H1 (cell line): ENCODE measurements at regions not wholly inside any gene's neighbourhood (a gene's known extent, or its start where the extent isn't known, plus 50 kb on each side); places are given as distances from the start of the nearest gene placed in this dataset.

Source experiments
- CTCF ChIA-PET: fragments of 300-600 bp; sonication (Branson Sonifier 250); formaldehyde crosslinking; loops from one replicate; lab custom pipeline; 2021; ENCODE audit not compliant: partially characterized antibody; lab: Charles Lee
- POLR2A ChIA-PET: fragments of 300-600 bp; sonication (Branson Sonifier 250); formaldehyde crosslinking; loops from one replicate; lab custom pipeline; 2021; ENCODE audit warnings: inconsistent platforms; ENCODE audit not compliant: partially characterized antibody; lab: Charles Lee
- DNase-seq, 2 experiments: peaks; one replicate each; pipeline versions ENCODE4 v3.0.0 to v3.0.0-alpha.2; 2010 to 2022; ENCODE audit warnings: low spot score in 2 of 2, low read depth in 1 of 2, mixed read lengths in 1 of 2
- FAIRE-seq: peaks from 2 replicates; lab custom pipeline; 2011; peaks lifted over from hg19 to GRCh38; lab: Jason Lieb, UNC
- H2AFZ ChIP-seq: 2 replicates; pipeline ENCODE4 v1.8.1; 2012; ENCODE audit warnings: low read length, inconsistent platforms
- H2AK5ac ChIP-seq: 2 replicates; pipeline ENCODE4 v1.6.1; 2013; ENCODE audit warnings: low read depth, low read length
- H2BK120ac ChIP-seq: replicated peaks from 2 replicates; pipeline ENCODE3; 2013; ENCODE audit warnings: low read depth, low read length, inconsistent platforms
- H2BK12ac ChIP-seq: 2 replicates; pipeline ENCODE4 v1.6.1; 2013; ENCODE audit warnings: low read depth, low read length
- H2BK15ac ChIP-seq: 2 replicates; pipeline ENCODE4 v1.6.1; 2013; ENCODE audit warnings: low read length
- H2BK20ac ChIP-seq: 2 replicates; pipeline ENCODE4 v1.6.1; 2013; ENCODE audit warnings: low read length
- H2BK5ac ChIP-seq: 2 replicates; pipeline ENCODE4 v1.6.1; 2013; ENCODE audit warnings: low read depth, low read length
- H3K14ac ChIP-seq: 2 replicates; pipeline ENCODE4 v1.6.1; 2013; ENCODE audit warnings: inconsistent platforms; ENCODE audit not compliant: insufficient read length
- H3K18ac ChIP-seq: 2 replicates; pipeline ENCODE4 v1.6.1; 2013; ENCODE audit warnings: low read length; ENCODE audit errors: extremely low read depth
- H3K23ac ChIP-seq: 2 replicates; pipeline ENCODE4 v1.6.1; 2013; ENCODE audit warnings: inconsistent platforms; ENCODE audit not compliant: insufficient read length
- H3K23me2 ChIP-seq: 2 replicates; pipeline ENCODE4 v1.6.1; 2013; ENCODE audit warnings: low read depth, low read length
- H3K27ac ChIP-seq: 2 replicates; pipeline ENCODE4 v1.6.1; 2011; ENCODE audit warnings: low read depth, low read length, inconsistent platforms
- H3K27me3 ChIP-seq, 4 experiments: replicated peaks in 1 of 4; 1 replicate in 1 of 4; 2 replicates in 3 of 4; pipeline versions ENCODE4 v1.6.1 to v1.8.1; 2011 to 2013; ENCODE audit warnings: low read length in 3 of 4, mild to moderate bottlenecking in 3 of 4, inconsistent platforms in 2 of 4, mixed read lengths in 2 of 4, moderate library complexity in 1 of 4; ENCODE audit not compliant: control insufficient read depth in 3 of 4, insufficient read depth in 3 of 4; ENCODE audit errors: extremely low read depth in 1 of 4
- H3K36me3 ChIP-seq, 4 experiments: 2 replicates each; pipeline versions ENCODE4 v1.6.1 to v1.8.1; 2011 to 2013; ENCODE audit warnings: mild to moderate bottlenecking in 4 of 4, low read length in 3 of 4, moderate library complexity in 2 of 4, control low read depth in 1 of 4, inconsistent platforms in 1 of 4; ENCODE audit not compliant: insufficient read depth in 4 of 4, control insufficient read depth in 2 of 4
- H3K4ac ChIP-seq: replicated peaks from 2 replicates; pipeline ENCODE3; 2013; ENCODE audit warnings: low read length, low read depth, mixed read lengths, inconsistent platforms; ENCODE audit not compliant: insufficient read length
- H3K4me1 ChIP-seq, 4 experiments: replicated peaks in 1 of 4; 1 replicate in 1 of 4; 2 replicates in 3 of 4; pipeline versions ENCODE4 v1.6.1 to v1.8.1; 2011 to 2013; ENCODE audit warnings: low read length in 3 of 4, inconsistent platforms in 2 of 4, mixed read lengths in 1 of 4; ENCODE audit not compliant: insufficient read depth in 4 of 4, control insufficient read depth in 3 of 4
- H3K4me2 ChIP-seq, 2 experiments: 2 replicates each; pipeline versions ENCODE4 v1.6.1 to v1.8.1; 2011 to 2013; ENCODE audit warnings: low read depth in 2 of 2, low read length in 2 of 2, control low read depth in 1 of 2, inconsistent platforms in 1 of 2, mild to moderate bottlenecking in 1 of 2; ENCODE audit not compliant: insufficient read depth in 1 of 2
- H3K4me3 ChIP-seq, 4 experiments: fragments of 200-600, 300-600 bp in 1 of 4; sonication (generic), shearing (Covaris generic), sonication (Bioruptor Twin) in 1 of 4; 2 replicates each; pipeline versions ENCODE4 v1.5.1 to v1.8.1; 2011 to 2016; ENCODE audit warnings: low read length in 4 of 4, low read depth in 3 of 4, control low read depth in 2 of 4, inconsistent platforms in 2 of 4, mild to moderate bottlenecking in 2 of 4, mixed read lengths in 1 of 4, moderate library complexity in 1 of 4; ENCODE audit not compliant: insufficient read depth in 2 of 4; ENCODE audit errors: extremely low read depth in 1 of 4
- H3K56ac ChIP-seq: replicated peaks from 2 replicates; pipeline ENCODE3; 2013; ENCODE audit warnings: low read depth, mild to moderate bottlenecking, mixed read lengths, low read length, inconsistent platforms; ENCODE audit not compliant: insufficient read length
- H3K79me1 ChIP-seq: 2 replicates; pipeline ENCODE4 v1.6.1; 2013; ENCODE audit warnings: low read depth, low read length, control low read depth
- H3K79me2 ChIP-seq, 2 experiments: 2 replicates each; pipeline versions ENCODE4 v1.6.1 to v1.8.1; 2012 to 2013; ENCODE audit warnings: low read length in 2 of 2, mild to moderate bottlenecking in 2 of 2, inconsistent platforms in 1 of 2; ENCODE audit not compliant: insufficient read depth in 2 of 2, control insufficient read depth in 1 of 2
- H3K9ac ChIP-seq, 4 experiments: replicated peaks in 1 of 4; 1 replicate in 1 of 4; 2 replicates in 3 of 4; pipeline versions ENCODE4 v1.6.1 to v1.8.1; 2011 to 2013; ENCODE audit warnings: low read depth in 3 of 4, low read length in 3 of 4, control low read depth in 2 of 4, mild to moderate bottlenecking in 2 of 4, moderate library complexity in 2 of 4, inconsistent platforms in 1 of 4; ENCODE audit errors: extremely low read depth in 1 of 4
- H3K9me3 ChIP-seq, 2 experiments: 2 replicates each; pipeline versions ENCODE4 v1.6.1 to v1.8.1; 2012 to 2013; ENCODE audit warnings: mild to moderate bottlenecking in 2 of 2, moderate library complexity in 2 of 2, control low read depth in 1 of 2, inconsistent platforms in 1 of 2, low read depth in 1 of 2, low read length in 1 of 2, mixed read lengths in 1 of 2; ENCODE audit not compliant: insufficient read depth in 2 of 2
- H4K20me1 ChIP-seq, 2 experiments: replicated peaks in 1 of 2; 2 replicates each; pipeline versions ENCODE3 to v1.8.1; 2011 to 2013; ENCODE audit warnings: inconsistent platforms in 2 of 2, low read length in 2 of 2, mild to moderate bottlenecking in 1 of 2; ENCODE audit not compliant: insufficient read depth in 2 of 2, control insufficient read depth in 1 of 2
- H4K5ac ChIP-seq: 2 replicates; pipeline ENCODE4 v1.6.1; 2013; ENCODE audit warnings: low read length, low read depth, mixed read lengths, inconsistent platforms; ENCODE audit not compliant: insufficient read length
- H4K8ac ChIP-seq: 2 replicates; pipeline ENCODE4 v1.8.0; 2013; ENCODE audit warnings: mild to moderate bottlenecking, moderate library complexity, low read length, inconsistent platforms; ENCODE audit not compliant: insufficient read depth; ENCODE audit errors: extremely low read depth
- H4K91ac ChIP-seq: replicated peaks from 2 replicates; pipeline ENCODE3; 2013; ENCODE audit warnings: low read length, mixed read lengths, inconsistent platforms; ENCODE audit not compliant: insufficient read length
- CEBPB ChIP-seq: IDR thresholded peaks from 2 replicates; pipeline ENCODE4 v1.6.1; 2012; ENCODE audit warnings: low read depth, low read length
- GABPA ChIP-seq: IDR thresholded peaks from 2 replicates; pipeline ENCODE4 v1.6.1; 2011; ENCODE audit warnings: mild to moderate bottlenecking, low read length, moderate library complexity, borderline replicate concordance; ENCODE audit not compliant: insufficient read depth
- NANOG ChIP-seq: IDR thresholded peaks from 2 replicates; pipeline ENCODE4 v1.6.1; 2011; ENCODE audit warnings: low read length, low read depth, mild to moderate bottlenecking, inconsistent platforms; ENCODE audit not compliant: insufficient read depth, poor library complexity, severe bottlenecking
- WGBS, 2 experiments: shearing (Covaris generic) in 1 of 2; methylation state at CpG; one replicate each; pipeline versions ENCODE4 v1.1.6 to v1.1.7; 2013 to 2015; ENCODE audit warnings: low lambda C conversion rate in 2 of 2, mixed read lengths in 2 of 2, inconsistent platforms in 1 of 2, low coverage in 1 of 2, missing lambda C conversion rate in 1 of 2; ENCODE audit not compliant: insufficient replicate concordance in 2 of 2, insufficient coverage in 1 of 2, insufficient read length in 1 of 2; ENCODE audit errors: extremely low coverage in 1 of 2, missing lambda C conversion rate in 1 of 2; 5-methylcytosine and 5-hydroxymethylcytosine counted together
- TF ChIP-seq, protein P1 (sequence below): IDR thresholded peaks from 2 replicates; pipeline ENCODE4 v1.6.1; 2012; ENCODE audit warnings: inconsistent platforms

DNA sequence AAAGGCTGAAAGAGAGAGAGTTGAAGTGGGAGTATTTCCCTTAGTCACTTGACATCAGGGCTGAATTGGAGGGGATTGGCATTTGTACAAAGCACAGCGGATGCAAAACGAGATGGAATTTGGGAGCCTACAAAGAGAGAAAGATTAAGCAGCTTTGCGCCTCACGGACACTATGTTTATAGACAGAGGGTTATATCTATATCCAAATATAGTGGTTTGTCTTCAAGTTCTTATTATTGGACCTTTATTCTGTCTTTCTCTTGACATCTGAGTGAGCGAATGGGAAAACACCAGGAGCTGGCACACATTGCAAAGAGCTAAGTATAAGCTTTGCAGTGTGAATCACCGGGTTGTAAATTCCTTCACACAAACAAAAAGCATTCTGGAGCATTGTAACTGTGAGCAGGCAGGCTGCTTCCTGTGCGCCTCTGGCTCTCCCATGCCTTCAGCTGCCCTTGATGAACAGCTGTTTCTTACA, 500.2 kb downstream of the STIM2 start:
- DNase-seq = peak in 1 of 2 experiments; percentile 3
- Histone ChIP-seq H4K5ac (no peak overlapping the region), H4K8ac (no peak overlapping the region), H2BK5ac (no peak overlapping the region), H3K4me1 (peaks cover 0 to 5% (median 0%) of the 10 kb centered on the region in 4 experiments; a peak in 3 of 7 replicates), H3K79me2 (no peaks in the 10 kb centered on the region), H3K27me3 (no peaks in the 10 kb centered on the region), H2BK120ac (no peak overlapping the region), H3K18ac (no peak overlapping the region), H2BK15ac (no peak overlapping the region), H2AFZ (peak overlapping the region; percentile 76; the same call in 1 of the 2 replicates), H3K23ac (no peak overlapping the region), H3K4ac (no peak overlapping the region), H3K4me2 (no peak overlapping the region), H3K27ac (no peak overlapping the region), H2BK20ac (no peak overlapping the region), H3K14ac (no peak overlapping the region), H3K9ac (no peak overlapping the region), H2AK5ac (no peak overlapping the region)
- CTCF ChIA-PET = interaction anchor here (0.6 to 1.3 kb wide), 4 partner anchors 9 to 1468 kb away, joined by 3 to 4 read pairs (median 3); no protein-coding TSS in a partner anchor
- TF ChIP-seq, protein P1, sequence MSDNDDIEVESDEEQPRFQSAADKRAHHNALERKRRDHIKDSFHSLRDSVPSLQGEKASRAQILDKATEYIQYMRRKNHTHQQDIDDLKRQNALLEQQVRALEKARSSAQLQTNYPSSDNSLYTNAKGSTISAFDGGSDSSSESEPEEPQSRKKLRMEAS = no peak
- TF ChIP-seq GABPA (no peak), CEBPB (no peak), NANOG (no peak)
- TF ChIP-seq, all 59 proteins: peak for 0
- FAIRE-seq = no peak
- no peaks in the 10 kb centered on the region for H3K79me1 ChIP-seq
- no peak overlapping the region for H2BK12ac ChIP-seq
- no peak overlapping the region for H4K91ac ChIP-seq
- H3K36me3 ChIP-seq = no peaks in the 10 kb centered on the region
- H4K20me1 ChIP-seq = no peaks in the 10 kb centered on the region
- H3K56ac ChIP-seq = no peak overlapping the region
- POLR2A ChIA-PET = interaction anchor here (0.8 kb wide), 1 partner anchor 26 kb away, joined by 3 read pairs; no protein-coding TSS in a partner anchor
- H3K23me2 ChIP-seq = no peaks in the 10 kb centered on the region
- H3K4me3 ChIP-seq = no peak overlapping the region
- WGBS, 2 experiments = 85% methylated on average over 7 of the region's 7 CpGs; no CpG with 5 or more reads in 1 of the 2 experiments
- H3K9me3 ChIP-seq = no peaks in the 10 kb centered on the region
